Thyroid gland (tissue), 4 donors: ENCODE measurements at regions not wholly inside any gene's neighbourhood (a gene's known extent, or its start where the extent isn't known, plus 50 kb on each side); places are given as distances from the start of the nearest gene placed in this dataset.

Source experiments
- POLR2A ChIP-seq, 2 donors: fragments of 450-650 bp; IDR thresholded peaks; one replicate each; pipeline ENCODE4 v1.6.1; 2017; ENCODE audit warnings: antibody characterized with exemption in 2 of 2, mild to moderate bottlenecking in 2 of 2, moderate library complexity in 1 of 2
- TF ChIP-seq, protein P1 (sequence below), 6 experiments: fragments of 200-600 bp in 3 of 6; fragments of 450-650 bp in 3 of 6; sonication (generic) in 3 of 6; IDR thresholded peaks; one replicate each; pipeline ENCODE4 v1.5.1; 2016 to 2019; ENCODE audit warnings: antibody characterized with exemption in 6 of 6, mild to moderate bottlenecking in 2 of 6, inconsistent platforms in 1 of 6, moderate library complexity in 1 of 6

DNA sequence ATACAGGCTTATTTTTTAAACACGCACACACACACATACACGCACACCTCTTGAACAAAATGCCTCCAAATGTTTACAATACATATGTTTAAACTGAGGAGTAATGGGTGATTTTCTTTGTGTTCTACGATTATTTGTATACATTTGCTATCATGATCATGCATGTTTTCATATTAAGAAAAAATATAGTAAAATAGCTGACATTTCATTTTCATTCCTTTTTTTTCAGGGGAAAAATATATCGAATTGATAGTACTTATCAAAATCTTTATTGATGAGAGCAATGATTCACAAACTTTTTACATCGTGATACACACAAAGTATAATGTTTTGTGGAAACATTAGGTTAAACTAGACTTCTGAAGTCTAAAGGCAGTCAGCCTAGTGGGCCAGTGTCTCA lies 618.9 kb downstream of the TECRL start:
- TF ChIP-seq POLR2A (IDR thresholded peaks at IDR 0.05) = no peak
- TF ChIP-seq, protein P1, sequence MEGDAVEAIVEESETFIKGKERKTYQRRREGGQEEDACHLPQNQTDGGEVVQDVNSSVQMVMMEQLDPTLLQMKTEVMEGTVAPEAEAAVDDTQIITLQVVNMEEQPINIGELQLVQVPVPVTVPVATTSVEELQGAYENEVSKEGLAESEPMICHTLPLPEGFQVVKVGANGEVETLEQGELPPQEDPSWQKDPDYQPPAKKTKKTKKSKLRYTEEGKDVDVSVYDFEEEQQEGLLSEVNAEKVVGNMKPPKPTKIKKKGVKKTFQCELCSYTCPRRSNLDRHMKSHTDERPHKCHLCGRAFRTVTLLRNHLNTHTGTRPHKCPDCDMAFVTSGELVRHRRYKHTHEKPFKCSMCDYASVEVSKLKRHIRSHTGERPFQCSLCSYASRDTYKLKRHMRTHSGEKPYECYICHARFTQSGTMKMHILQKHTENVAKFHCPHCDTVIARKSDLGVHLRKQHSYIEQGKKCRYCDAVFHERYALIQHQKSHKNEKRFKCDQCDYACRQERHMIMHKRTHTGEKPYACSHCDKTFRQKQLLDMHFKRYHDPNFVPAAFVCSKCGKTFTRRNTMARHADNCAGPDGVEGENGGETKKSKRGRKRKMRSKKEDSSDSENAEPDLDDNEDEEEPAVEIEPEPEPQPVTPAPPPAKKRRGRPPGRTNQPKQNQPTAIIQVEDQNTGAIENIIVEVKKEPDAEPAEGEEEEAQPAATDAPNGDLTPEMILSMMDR (IDR thresholded peaks at IDR 0.05) = no peak
